T-cell (primary cell): ENCODE measurements at regions not wholly inside any gene's neighbourhood (a gene's known extent, or its start where the extent isn't known, plus 50 kb on each side); places are given as distances from the start of the nearest gene placed in this dataset.

Source experiments
- ATAC-seq, 4 experiments: fragments of 200-7000 bp in 3 of 4; fragments of 150-1000 bp in 1 of 4; cut with Tn5 transposase; replicated peaks in 1 of 4; 1 replicate in 3 of 4; 2 replicates in 1 of 4; pipeline ENCODE4 v1.10.0; 2021; ENCODE audit warnings: moderate library complexity in 3 of 4, mild to moderate bottlenecking in 2 of 4, moderate number of reproducible peaks in 1 of 4
- CTCF ChIA-PET, 2 donors: fragments of 300-600 bp; sonication (Branson Sonifier 250); formaldehyde crosslinking; loops; one replicate each; lab custom pipeline; 2022; ENCODE audit warnings: antibody characterized with exemption in 2 of 2; lab: Charles Lee
- POLR2A ChIA-PET, 2 donors: fragments of 300-600 bp; sonication (Branson Sonifier 250); formaldehyde crosslinking; loops; one replicate each; lab custom pipeline; 2022; ENCODE audit warnings: antibody characterized with exemption in 2 of 2; lab: Charles Lee
- DNase-seq, 35 experiments: peaks; one replicate each; pipeline versions ENCODE4 v3.0.0 to v3.0.0-alpha.2; 2013 to 2023
- H3K27ac ChIP-seq: one replicate; pipeline ENCODE4 v1.5.1; 2013; ENCODE audit warnings: low read length
- H3K27me3 ChIP-seq, 2 experiments: replicated peaks in 1 of 2; 1 replicate in 1 of 2; 2 replicates in 1 of 2; pipeline versions ENCODE4 v1.6.1 to v1.7.0; 2013; ENCODE audit warnings: low read length in 1 of 2, mixed read lengths in 1 of 2; ENCODE audit not compliant: control insufficient read depth in 2 of 2, insufficient read depth in 2 of 2; ENCODE audit errors: extremely low read depth in 1 of 2
- H3K36me3 ChIP-seq, 2 donors: 1 replicate in 1 of 2; 2 replicates in 1 of 2; pipeline versions ENCODE4 v1.6.1 to v1.7.0; 2013; ENCODE audit warnings: low read length in 1 of 2; ENCODE audit not compliant: control insufficient read depth in 2 of 2, insufficient read depth in 1 of 2; ENCODE audit errors: extremely low read depth in 1 of 2
- H3K4me1 ChIP-seq, 2 experiments: 1 replicate in 1 of 2; 2 replicates in 1 of 2; pipeline versions ENCODE4 v1.6.1 to v1.7.0; 2013; ENCODE audit warnings: low read length in 2 of 2, mixed read lengths in 1 of 2; ENCODE audit not compliant: insufficient read depth in 2 of 2, control insufficient read depth in 1 of 2; ENCODE audit errors: extremely low read depth in 1 of 2
- H3K4me3 ChIP-seq, 2 donors: 1 replicate in 1 of 2; 2 replicates in 1 of 2; pipeline versions ENCODE4 v1.5.1 to v1.7.0; 2013; ENCODE audit warnings: mild to moderate bottlenecking in 2 of 2, low read length in 1 of 2, moderate library complexity in 1 of 2; ENCODE audit not compliant: control insufficient read depth in 1 of 2; ENCODE audit errors: extremely low read depth in 1 of 2
- H3K9me3 ChIP-seq: 2 replicates; pipeline ENCODE4 v1.7.0; 2013
- H3K27ac Mint-ChIP-seq, 2 donors: one replicate each; pipeline ENCODE4 v1.8.0; 2020 to 2021; ENCODE audit warnings: mild to moderate bottlenecking in 2 of 2, mixed read lengths in 2 of 2
- H3K27me3 Mint-ChIP-seq, 2 donors: one replicate each; pipeline ENCODE4 v1.8.0; 2021 to 2022; ENCODE audit warnings: mixed read lengths in 2 of 2
- H3K36me3 Mint-ChIP-seq: one replicate; pipeline ENCODE4 v1.8.0; 2021; ENCODE audit warnings: mixed read lengths
- H3K4me1 Mint-ChIP-seq, 3 donors: one replicate each; pipeline ENCODE4 v1.8.0; 2020 to 2022; ENCODE audit warnings: mixed read lengths in 3 of 3, mild to moderate bottlenecking in 1 of 3
- H3K4me3 Mint-ChIP-seq, 3 donors: one replicate each; pipeline ENCODE4 v1.8.0; 2020 to 2022; ENCODE audit warnings: mild to moderate bottlenecking in 3 of 3, mixed read lengths in 3 of 3, moderate library complexity in 3 of 3
- H3K9me3 Mint-ChIP-seq, 3 donors: one replicate each; pipeline ENCODE4 v1.8.0; 2020 to 2022; ENCODE audit warnings: mixed read lengths in 3 of 3
- WGBS: methylation state at CpG from one replicate; pipeline ENCODE4 v1.1.5; 2013; ENCODE audit warnings: missing lambda C conversion rate; ENCODE audit not compliant: insufficient coverage; 5-methylcytosine and 5-hydroxymethylcytosine counted together

- Histone ChIP-seq H3K27ac (no peak overlapping the region), H3K4me1 (no peaks in the 10 kb centered on the region)
- DNase-seq: no peak
These were observed 109.3 kb downstream of the BCOR start for GRCh38 chrX:39988496-39988895.

GRCh38 chrX:39990388-39990787 is 107.4 kb downstream of the BCOR start:
- Mint-ChIP-seq H3K9me3 (no peaks in the 10 kb centered on the region), H3K4me1 (no peaks in the 10 kb centered on the region), H3K4me3 (no peak overlapping the region), H3K36me3 (no peaks in the 10 kb centered on the region), H3K27me3 (peaks cover 2 to 4% of the 10 kb centered on the region in 2 donors), H3K27ac (no peak overlapping the region)
- no CpG with 5 or more reads among the region's 2 CpGs for WGBS
- H3K4me3 ChIP-seq: no peak overlapping the region
- H3K27ac ChIP-seq: no peak overlapping the region
- CTCF ChIA-PET: no interaction called here
- H3K9me3 ChIP-seq: no peaks in the 10 kb centered on the region
- POLR2A ChIA-PET: no interaction called here
- no peak for DNase-seq
- no peak for ATAC-seq
- no peaks in the 10 kb centered on the region for H3K27me3 ChIP-seq
- H3K36me3 ChIP-seq: no peaks in the 10 kb centered on the region
- H3K4me1 ChIP-seq: no peaks in the 10 kb centered on the region

More at GRCh38 chrX:39988496-39988895, 109.3 kb downstream of the BCOR start:
- Histone ChIP-seq H3K4me3 (no peak overlapping the region), H3K27me3 (peaks cover 0 to 3% of the 10 kb centered on the region in 2 experiments), H3K9me3 (no peaks in the 10 kb centered on the region), H3K36me3 (no peaks in the 10 kb centered on the region)
- POLR2A ChIA-PET: no interaction called here
- no peak overlapping the region for H3K4me3 Mint-ChIP-seq
- ATAC-seq: no peak
- no peak overlapping the region for H3K27ac Mint-ChIP-seq
- H3K4me1 Mint-ChIP-seq: no peaks in the 10 kb centered on the region
- no peaks in the 10 kb centered on the region for H3K9me3 Mint-ChIP-seq
- H3K27me3 Mint-ChIP-seq: peaks cover 2 to 7% of the 10 kb centered on the region in 2 donors
- CTCF ChIA-PET: no interaction called here
- H3K36me3 Mint-ChIP-seq: no peaks in the 10 kb centered on the region

GRCh38 chrX:39992300-39992699 is 105.5 kb downstream of the BCOR start:
- no peak overlapping the region for H3K4me3 ChIP-seq
- H3K36me3 ChIP-seq: no peaks in the 10 kb centered on the region
- H3K9me3 ChIP-seq: no peaks in the 10 kb centered on the region
- no CpG with 5 or more reads among the region's 7 CpGs for WGBS
- Mint-ChIP-seq H3K27me3 (peaks cover 2 to 10% of the 10 kb centered on the region in 2 donors), H3K4me1 (no peaks in the 10 kb centered on the region), H3K36me3 (no peaks in the 10 kb centered on the region), H3K4me3 (no peak overlapping the region), H3K27ac (no peak overlapping the region), H3K9me3 (no peaks in the 10 kb centered on the region)
- ATAC-seq (no peak), DNase-seq (no peak)
- ChIA-PET POLR2A (no interaction called here), CTCF (no interaction called here)
- no peak overlapping the region for H3K27ac ChIP-seq
- no peaks in the 10 kb centered on the region for H3K27me3 ChIP-seq
- H3K4me1 ChIP-seq: no peaks in the 10 kb centered on the region

GRCh38 chrX:39995457-39995856 is 102.3 kb downstream of the BCOR start:
- H3K36me3 Mint-ChIP-seq: no peaks in the 10 kb centered on the region
- ChIA-PET POLR2A (no interaction called here), CTCF (no interaction called here)
- H3K4me1 Mint-ChIP-seq: no peaks in the 10 kb centered on the region
- H3K36me3 ChIP-seq: no peaks in the 10 kb centered on the region
- H3K27me3 ChIP-seq: no peaks in the 10 kb centered on the region
- no peak overlapping the region for H3K4me3 Mint-ChIP-seq
- no peak overlapping the region for H3K27ac Mint-ChIP-seq
- peaks cover 2 to 15% of the 10 kb centered on the region in 2 donors for H3K27me3 Mint-ChIP-seq
- ATAC-seq: no peak
- no peaks in the 10 kb centered on the region for H3K4me1 ChIP-seq
- DNase-seq: no peak
- WGBS: 92% methylated on average over 5 of the region's 9 CpGs
- H3K4me3 ChIP-seq: no peak overlapping the region
- H3K27ac ChIP-seq: no peak overlapping the region
- H3K9me3 ChIP-seq: no peaks in the 10 kb centered on the region
- H3K9me3 Mint-ChIP-seq: no peaks in the 10 kb centered on the region

- ATAC-seq: no peak
- Mint-ChIP-seq H3K27ac (no peak overlapping the region), H3K36me3 (no peaks in the 10 kb centered on the region), H3K4me3 (no peak overlapping the region), H3K9me3 (no peaks in the 10 kb centered on the region), H3K27me3 (peaks cover 0 to 22% of the 10 kb centered on the region in 2 donors), H3K4me1 (no peaks in the 10 kb centered on the region)
- Histone ChIP-seq H3K4me1 (no peaks in the 10 kb centered on the region), H3K36me3 (no peaks in the 10 kb centered on the region), H3K27ac (no peak overlapping the region), H3K27me3 (no peaks in the 10 kb centered on the region), H3K4me3 (no peak overlapping the region), H3K9me3 (no peaks in the 10 kb centered on the region)
- no CpG with 5 or more reads among the region's 8 CpGs for WGBS
- no peak for DNase-seq
- ChIA-PET CTCF (interaction anchor here in 1 of 2 donors (0.6 kb wide), 1 partner anchor 20 kb away, joined by 5 read pairs; no protein-coding TSS in a partner anchor), POLR2A (no interaction called here)
These were observed 101.2 kb downstream of the BCOR start for GRCh38 chrX:39996536-39996935.

- no peaks in the 10 kb centered on the region for H3K4me1 ChIP-seq
- H3K36me3 ChIP-seq: no peaks in the 10 kb centered on the region
- H3K4me3 ChIP-seq: no peak overlapping the region
- Mint-ChIP-seq H3K9me3 (no peaks in the 10 kb centered on the region), H3K36me3 (no peaks in the 10 kb centered on the region), H3K27ac (no peak overlapping the region), H3K4me3 (no peak overlapping the region), H3K27me3 (peaks cover 0 to 29% of the 10 kb centered on the region in 2 donors), H3K4me1 (no peaks in the 10 kb centered on the region)
- H3K27ac ChIP-seq: no peak overlapping the region
- CTCF ChIA-PET: no interaction called here
- ATAC-seq: no peak
- H3K9me3 ChIP-seq: no peaks in the 10 kb centered on the region
- no peak for DNase-seq
- no CpG with 5 or more reads among the region's 6 CpGs for WGBS
- POLR2A ChIA-PET: no interaction called here
- H3K27me3 ChIP-seq: no peaks in the 10 kb centered on the region
These were observed 98.9 kb downstream of the BCOR start for GRCh38 chrX:39998636-39999406.
